Embryonic facial prominence (tissue), 1 donor: ENCODE measurements at regions not wholly inside any gene's neighbourhood (a gene's known extent, or its start where the extent isn't known, plus 50 kb on each side); places are given as distances from the start of the nearest gene placed in this dataset.
"Not testable (repeated sequence)": the region's sequence is repeated elsewhere in the genome, so short reads cannot be mapped to it uniquely, and the experiment has no call there.

ENCODE experiments used
- DNase-seq: peaks from one replicate; pipeline ENCODE4 v3.0.0-alpha.2; 2016; ENCODE audit errors: extremely low spot score

- no peak for DNase-seq
These were observed 277.8 kb upstream of the TYRP1 start for GRCh38 chr9:12415361-12415760.

DNA sequence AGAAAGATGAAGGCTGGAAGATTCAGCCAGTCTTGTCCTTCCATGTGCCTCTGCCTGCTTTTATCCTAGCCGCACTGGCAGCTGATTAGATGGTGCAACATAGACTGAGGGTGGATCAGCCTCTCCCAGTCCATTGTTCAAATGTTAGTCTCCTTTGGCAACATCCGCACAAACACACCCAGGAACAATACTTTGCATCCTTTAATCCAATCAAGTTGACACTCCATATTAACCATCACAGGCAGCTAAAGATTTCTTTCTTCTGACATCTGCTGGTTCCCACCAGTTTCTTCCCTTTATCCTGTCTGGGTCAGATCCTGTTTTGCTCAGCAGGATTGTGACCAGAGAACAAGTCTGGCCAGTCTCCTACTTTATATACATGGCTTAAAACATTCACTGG lies 276.5 kb upstream of the TYRP1 start:
- DNase-seq = no peak

DNA sequence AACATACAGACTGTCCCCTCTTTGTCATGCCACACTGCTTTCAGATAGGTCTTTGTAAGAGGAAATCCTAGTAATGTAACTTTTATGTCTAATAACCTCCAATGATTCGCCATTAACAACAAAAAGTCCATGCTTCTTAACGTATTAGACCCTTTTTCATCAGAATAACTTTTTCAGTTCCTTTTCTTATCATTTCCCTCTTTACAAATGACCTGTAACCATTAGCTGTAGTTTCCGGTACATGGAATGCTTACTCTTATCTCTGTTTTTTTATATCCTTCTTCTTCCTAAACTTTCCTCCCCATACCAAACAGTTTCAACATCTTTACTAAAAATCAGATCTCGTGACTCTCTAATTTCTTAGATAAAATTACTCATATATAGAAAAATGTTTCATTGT lies 268.9 kb upstream of the TYRP1 start:
- DNase-seq = no peak

DNA sequence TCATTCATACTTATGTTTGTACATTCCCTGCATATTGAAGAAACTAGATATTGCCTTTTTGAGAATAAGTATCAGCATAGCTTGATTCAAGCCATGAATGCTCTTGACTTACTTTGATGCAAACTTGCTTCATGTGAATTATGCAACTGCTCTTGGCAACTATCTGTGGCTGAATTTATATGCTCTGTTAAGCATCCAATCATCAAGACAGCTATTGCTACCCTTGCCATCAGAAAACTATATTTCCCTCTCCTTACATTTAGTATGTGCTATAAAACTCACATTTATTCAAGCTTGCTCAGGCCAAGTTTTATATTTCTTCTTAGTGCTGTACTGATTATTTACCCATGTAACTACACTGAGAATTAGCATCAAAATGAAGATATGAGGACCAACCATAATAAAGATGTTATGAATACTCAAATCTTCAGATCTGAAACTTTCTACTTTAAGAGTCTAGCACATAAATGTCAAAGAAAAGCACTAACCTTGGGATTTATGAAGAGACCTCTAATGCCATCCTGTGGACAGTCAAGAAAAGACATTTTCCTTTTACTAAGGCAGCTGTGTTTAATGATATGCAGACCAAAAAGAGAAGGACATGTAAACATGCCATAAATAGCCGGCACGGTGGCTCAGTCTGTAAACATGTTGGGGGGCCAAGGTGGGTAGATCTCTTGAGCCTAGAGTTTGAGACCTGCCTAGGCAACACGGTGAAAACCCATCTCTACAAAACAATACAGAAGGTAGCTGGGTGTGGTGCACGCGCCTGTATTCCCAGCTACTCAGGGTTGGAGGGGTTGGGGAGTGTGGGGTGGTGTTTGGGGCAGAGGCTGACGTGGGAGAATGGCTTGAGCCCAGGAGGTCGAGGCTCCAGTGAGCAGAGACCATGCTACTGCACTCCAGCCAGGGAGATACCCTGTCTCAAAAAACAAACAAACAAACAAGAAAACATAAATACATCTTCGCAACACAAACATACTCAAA lies 267.0 kb upstream of the TYRP1 start:
- peak; percentile 23 for DNase-seq

DNA sequence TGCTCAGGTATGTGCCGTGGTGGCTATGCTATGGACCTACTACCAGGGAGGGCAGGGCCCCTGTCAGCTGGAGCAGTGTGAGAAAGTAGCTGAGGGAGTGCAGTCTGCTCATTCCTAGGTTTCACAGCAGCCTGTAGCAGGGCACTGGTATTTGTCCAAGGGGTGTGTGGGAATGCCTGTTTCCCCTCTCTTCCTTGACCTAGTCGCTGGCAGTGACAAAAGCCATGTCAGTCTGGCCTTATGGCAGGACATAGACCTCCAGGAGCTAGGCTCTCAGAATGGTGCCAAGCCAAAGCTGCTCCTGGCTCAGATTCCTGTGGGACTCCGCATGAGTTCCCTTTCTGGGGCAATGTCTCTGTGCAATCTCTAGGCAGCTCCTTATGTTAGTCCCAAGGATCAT lies 253.9 kb upstream of the TYRP1 start:
- no peak for DNase-seq

GRCh38 chr9:12441080-12441479 lies 252.1 kb upstream of the TYRP1 start:
- not testable (repeated sequence) for DNase-seq

DNA sequence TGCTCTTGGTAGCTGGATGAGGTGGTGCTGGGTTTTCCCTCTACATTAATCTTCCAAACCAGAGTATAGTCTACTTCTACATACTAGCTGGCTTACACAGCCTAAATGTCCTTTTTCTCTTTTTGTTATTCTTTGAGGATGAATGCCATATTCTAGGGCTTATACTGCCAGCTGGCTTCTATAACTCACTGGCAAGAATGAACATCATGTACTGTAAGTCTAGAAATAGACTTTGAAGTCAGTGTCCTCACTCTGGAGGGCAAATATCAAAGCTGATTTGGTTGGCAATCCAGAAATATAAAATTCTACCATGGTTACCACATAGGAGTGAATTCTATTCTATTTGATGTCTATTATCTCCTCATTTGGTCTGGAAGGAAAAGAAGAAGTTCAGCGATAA lies 251.7 kb upstream of the TYRP1 start:
- no peak for DNase-seq

DNA sequence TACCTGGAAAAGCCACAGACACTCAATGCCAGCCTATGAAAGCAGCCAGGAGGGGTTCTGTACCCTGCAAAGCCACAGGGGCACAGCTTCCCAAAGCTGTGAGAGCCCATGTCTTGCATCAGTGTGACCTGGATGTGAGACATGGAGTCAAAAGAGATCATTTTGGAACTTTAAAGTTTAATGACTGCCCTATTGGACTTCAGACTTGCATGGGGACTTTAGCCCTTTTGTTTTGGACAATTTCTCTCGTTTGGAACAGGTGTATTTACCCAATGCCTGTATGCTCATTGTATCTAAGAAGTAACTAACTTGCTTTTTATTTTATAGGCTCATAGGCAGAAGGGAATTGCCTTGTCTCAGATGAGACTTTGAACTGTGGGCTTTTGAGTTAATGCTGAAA lies 244.9 kb upstream of the TYRP1 start:
- DNase-seq = no peak

- no peak for DNase-seq
These were observed 235.9 kb upstream of the TYRP1 start for GRCh38 chr9:12457237-12457636.

GRCh38 chr9:12461763-12462460 lies 231.3 kb upstream of the TYRP1 start:
- DNase-seq = no peak

DNA sequence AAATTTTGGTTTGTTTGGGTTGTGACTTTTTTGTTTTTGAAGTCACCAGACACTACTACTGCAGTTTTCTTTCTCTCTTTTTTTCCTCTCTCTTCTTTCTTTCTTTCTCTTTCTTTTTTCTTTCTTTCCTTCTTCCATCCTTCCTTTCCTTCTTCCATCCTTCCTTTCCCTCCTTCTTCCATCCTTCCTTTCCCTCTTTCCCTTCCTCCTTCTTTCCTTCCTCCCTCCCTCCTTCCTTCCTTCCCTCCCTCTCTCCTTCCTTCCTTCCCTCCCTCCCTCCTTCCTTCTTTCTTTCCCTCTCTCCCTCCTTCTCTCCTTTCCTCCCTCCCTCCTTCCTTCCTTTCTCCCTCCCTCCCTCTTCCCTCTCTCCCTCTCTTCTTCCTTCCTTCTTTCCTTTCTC lies 230.3 kb upstream of the TYRP1 start:
- DNase-seq = no peak

- no peak for DNase-seq
These were observed 229.5 kb upstream of the TYRP1 start for GRCh38 chr9:12463641-12464040.

DNA sequence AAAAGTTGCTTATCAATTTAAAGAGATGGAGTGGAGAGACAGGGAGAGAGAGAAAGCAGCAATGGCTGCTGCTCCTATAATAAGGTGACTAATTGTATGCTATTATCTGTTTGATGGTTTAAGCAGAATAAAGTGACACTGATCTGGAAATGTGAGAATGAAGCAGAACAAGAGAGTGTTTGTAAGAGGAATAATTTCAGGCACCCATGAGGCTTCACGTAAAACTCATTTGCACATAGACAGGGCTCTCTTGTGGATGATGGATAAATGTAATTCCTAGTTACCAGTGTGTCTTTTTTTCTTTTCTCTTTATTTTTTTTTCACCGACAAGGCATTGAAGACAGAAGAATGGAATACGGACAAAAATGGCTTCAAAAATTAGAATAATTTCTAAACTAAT lies 228.8 kb upstream of the TYRP1 start:
- no peak for DNase-seq

GRCh38 chr9:12464910-12465512 lies 228.2 kb upstream of the TYRP1 start:
- peak; percentile 46 for DNase-seq

DNA sequence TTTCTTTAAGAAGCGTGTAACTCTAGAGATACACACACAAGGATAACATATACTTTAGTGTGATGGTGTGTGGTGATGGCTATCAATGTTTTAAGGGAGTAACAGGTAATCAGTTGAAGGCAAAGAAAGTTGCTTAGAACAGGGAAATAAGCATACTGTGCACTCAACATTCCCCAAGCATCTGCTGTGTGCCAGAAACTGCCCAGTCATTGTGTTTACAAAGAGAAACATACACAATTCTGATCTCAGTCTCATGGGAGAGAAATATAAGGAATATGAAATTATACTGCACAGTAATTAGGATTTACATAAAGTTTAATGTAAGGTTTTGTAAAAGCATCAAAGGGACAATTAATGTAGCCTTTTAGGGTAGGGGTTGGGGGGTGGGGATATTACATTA lies 224.1 kb upstream of the TYRP1 start:
- no peak for DNase-seq

- no peak for DNase-seq
These were observed 198.8 kb upstream of the TYRP1 start for GRCh38 chr9:12494411-12494810.

- no peak for DNase-seq
These were observed 195.4 kb upstream of the TYRP1 start for GRCh38 chr9:12497790-12498189.

- DNase-seq = no peak
These were observed 190.7 kb upstream of the TYRP1 start for GRCh38 chr9:12502520-12502919.

DNA sequence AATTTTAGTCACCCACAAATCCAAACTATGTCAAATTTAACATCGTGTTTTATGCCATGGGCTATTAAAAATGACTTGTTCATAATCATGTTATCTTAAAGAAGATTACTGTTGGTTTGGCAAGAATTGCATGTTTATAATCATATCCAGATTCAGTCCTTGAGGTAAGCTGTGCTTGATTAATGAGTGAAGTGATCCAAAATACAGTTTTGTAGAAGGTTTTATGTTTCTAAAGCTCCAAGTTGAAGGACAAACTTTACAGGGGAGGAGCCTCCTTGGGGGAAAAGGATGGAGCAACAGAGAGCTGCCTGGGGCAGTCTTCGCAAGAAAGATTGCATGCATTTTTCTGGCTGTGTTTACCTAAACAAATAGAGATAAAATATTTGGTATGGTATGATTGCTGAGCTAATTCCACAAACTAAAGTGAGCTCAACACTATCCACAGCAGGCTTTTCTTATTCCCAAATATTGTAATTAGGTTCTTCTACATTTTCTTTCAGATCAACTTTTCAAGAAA lies 189.5 kb upstream of the TYRP1 start:
- peak; percentile 49 for DNase-seq

DNA sequence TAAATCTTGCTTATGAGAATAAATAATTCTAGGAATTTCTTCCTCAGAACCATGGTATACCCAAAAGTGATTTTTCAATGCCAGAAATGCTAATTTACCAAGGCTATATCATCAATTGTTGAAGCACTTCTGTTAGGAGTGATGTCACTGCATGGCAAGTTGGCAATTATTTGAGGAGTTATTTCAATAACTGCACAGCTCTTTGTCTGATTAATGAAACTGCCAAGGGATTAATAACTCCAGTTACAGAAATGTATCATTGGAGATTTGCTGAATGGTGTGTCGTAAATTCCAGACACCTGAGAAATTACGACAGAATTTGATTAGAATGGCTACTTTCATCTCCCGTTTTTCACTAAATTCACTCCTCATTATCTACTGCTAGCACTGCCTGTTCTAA lies 182.6 kb upstream of the TYRP1 start:
- no peak for DNase-seq

- no peak for DNase-seq
These were observed 181.5 kb upstream of the TYRP1 start for GRCh38 chr9:12511726-12512125.

GRCh38 chr9:12516031-12516430 lies 177.2 kb upstream of the TYRP1 start:
- DNase-seq = no peak
